Lung (tissue), 11 donors: ENCODE measurements at regions not wholly inside any gene's neighbourhood (a gene's known extent, or its start where the extent isn't known, plus 50 kb on each side); places are given as distances from the start of the nearest gene placed in this dataset.

Experiments
- ATAC-seq: fragments of 200-7000 bp; cut with Tn5 transposase; one replicate; pipeline ENCODE4 v1.9.1; 2020; ENCODE audit warnings: moderate number of reproducible peaks; ENCODE audit not compliant: insufficient read depth, low FRiP score
- DNase-seq, 3 donors: peaks; one replicate each; pipeline ENCODE4 v3.0.0-alpha.2; 2013 to 2017
- H3K27ac ChIP-seq, 2 donors: one replicate each; pipeline ENCODE4 v1.5.1; 2013; ENCODE audit warnings: mild to moderate bottlenecking in 2 of 2, moderate library complexity in 2 of 2, control low read depth in 1 of 2, inconsistent platforms in 1 of 2, low read depth in 1 of 2, low read length in 1 of 2
- H3K27me3 ChIP-seq, 3 donors: one replicate each; pipeline ENCODE4 v1.5.1; 2013; ENCODE audit warnings: low read length in 2 of 3; ENCODE audit not compliant: control insufficient read depth in 3 of 3, insufficient read depth in 3 of 3
- H3K36me3 ChIP-seq, 4 donors: one replicate each; pipeline ENCODE4 v1.5.1; 2013; ENCODE audit warnings: low read length in 4 of 4, mild to moderate bottlenecking in 1 of 4, moderate library complexity in 1 of 4; ENCODE audit not compliant: control insufficient read depth in 4 of 4, insufficient read depth in 4 of 4
- H3K4me1 ChIP-seq, 5 donors: one replicate each; pipeline ENCODE4 v1.5.1; 2013; ENCODE audit warnings: low read length in 5 of 5, mild to moderate bottlenecking in 2 of 5, moderate library complexity in 1 of 5; ENCODE audit not compliant: control insufficient read depth in 5 of 5, insufficient read depth in 5 of 5
- H3K4me3 ChIP-seq: one replicate; pipeline ENCODE4 v1.5.1; 2013; ENCODE audit warnings: mild to moderate bottlenecking, control low read depth, moderate library complexity
- H3K9ac ChIP-seq, 2 donors: one replicate each; pipeline ENCODE4 v1.5.1; 2013; ENCODE audit warnings: low read length in 2 of 2, control low read depth in 1 of 2; ENCODE audit not compliant: insufficient read depth in 1 of 2
- H3K9me3 ChIP-seq, 4 donors: one replicate each; pipeline ENCODE4 v1.5.1; 2013; ENCODE audit warnings: low read length in 3 of 4, mild to moderate bottlenecking in 1 of 4, moderate library complexity in 1 of 4; ENCODE audit not compliant: control insufficient read depth in 4 of 4, insufficient read depth in 3 of 4
- WGBS, 2 donors: extraction: QIAGEN DNeasy Blood & Tissue Kit; methylation state at CpG; one replicate each; pipeline ENCODE4 v1.1.7; 2013; 5-methylcytosine and 5-hydroxymethylcytosine counted together
- TF ChIP-seq, protein P1 (sequence below): IDR thresholded peaks from 2 replicates; pipeline ENCODE4 v1.5.1; 2012; ENCODE audit warnings: mild to moderate bottlenecking; ENCODE audit errors: control extremely low read depth, extremely low read depth
- donor health status: control.
- donor health status: control.
- donor health status: Bipolar disorder and iron deficiency.
- donor health status: healthy.
- donor health status: DM: yes; HTN: yes; CAD: no.

DNA sequence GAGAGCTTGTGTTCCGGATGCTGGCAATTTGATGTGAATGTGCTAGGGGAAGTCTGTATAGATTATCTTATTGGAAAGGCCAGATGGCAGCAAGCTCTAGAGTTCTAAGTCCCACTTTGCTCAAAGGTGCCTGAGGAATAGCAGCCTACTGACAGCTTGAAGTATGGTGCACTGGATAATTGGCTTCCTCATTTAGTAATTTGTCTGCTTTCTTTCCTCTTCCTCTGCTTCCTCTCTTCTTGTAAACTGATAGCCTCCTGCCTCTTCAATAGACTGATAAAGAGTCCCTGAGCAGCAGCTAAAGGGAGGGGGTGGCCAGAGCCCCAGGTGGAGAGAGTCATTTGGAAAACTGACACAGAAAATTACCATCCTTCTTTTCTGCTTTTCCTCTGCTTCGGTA lies 177.3 kb downstream of the FGF1 start:
- no peak for ATAC-seq
- H3K4me3 ChIP-seq = no peak overlapping the region
- H3K4me1 ChIP-seq = peaks cover 3 to 25% (median 14%) of the 10 kb centered on the region in 5 donors
- H3K27ac ChIP-seq = peak overlapping the region in 1 of 2 donors; percentile 45
- H3K9me3 ChIP-seq = no peaks in the 10 kb centered on the region
- TF ChIP-seq, protein P1, sequence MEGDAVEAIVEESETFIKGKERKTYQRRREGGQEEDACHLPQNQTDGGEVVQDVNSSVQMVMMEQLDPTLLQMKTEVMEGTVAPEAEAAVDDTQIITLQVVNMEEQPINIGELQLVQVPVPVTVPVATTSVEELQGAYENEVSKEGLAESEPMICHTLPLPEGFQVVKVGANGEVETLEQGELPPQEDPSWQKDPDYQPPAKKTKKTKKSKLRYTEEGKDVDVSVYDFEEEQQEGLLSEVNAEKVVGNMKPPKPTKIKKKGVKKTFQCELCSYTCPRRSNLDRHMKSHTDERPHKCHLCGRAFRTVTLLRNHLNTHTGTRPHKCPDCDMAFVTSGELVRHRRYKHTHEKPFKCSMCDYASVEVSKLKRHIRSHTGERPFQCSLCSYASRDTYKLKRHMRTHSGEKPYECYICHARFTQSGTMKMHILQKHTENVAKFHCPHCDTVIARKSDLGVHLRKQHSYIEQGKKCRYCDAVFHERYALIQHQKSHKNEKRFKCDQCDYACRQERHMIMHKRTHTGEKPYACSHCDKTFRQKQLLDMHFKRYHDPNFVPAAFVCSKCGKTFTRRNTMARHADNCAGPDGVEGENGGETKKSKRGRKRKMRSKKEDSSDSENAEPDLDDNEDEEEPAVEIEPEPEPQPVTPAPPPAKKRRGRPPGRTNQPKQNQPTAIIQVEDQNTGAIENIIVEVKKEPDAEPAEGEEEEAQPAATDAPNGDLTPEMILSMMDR = no peak
- 56 to 74% methylated on average over 2 of the region's 2 CpGs for WGBS, 2 donors
- H3K27me3 ChIP-seq = no peaks in the 10 kb centered on the region
- H3K9ac ChIP-seq = no peak overlapping the region
- no peaks in the 10 kb centered on the region for H3K36me3 ChIP-seq
- no peak for DNase-seq

DNA sequence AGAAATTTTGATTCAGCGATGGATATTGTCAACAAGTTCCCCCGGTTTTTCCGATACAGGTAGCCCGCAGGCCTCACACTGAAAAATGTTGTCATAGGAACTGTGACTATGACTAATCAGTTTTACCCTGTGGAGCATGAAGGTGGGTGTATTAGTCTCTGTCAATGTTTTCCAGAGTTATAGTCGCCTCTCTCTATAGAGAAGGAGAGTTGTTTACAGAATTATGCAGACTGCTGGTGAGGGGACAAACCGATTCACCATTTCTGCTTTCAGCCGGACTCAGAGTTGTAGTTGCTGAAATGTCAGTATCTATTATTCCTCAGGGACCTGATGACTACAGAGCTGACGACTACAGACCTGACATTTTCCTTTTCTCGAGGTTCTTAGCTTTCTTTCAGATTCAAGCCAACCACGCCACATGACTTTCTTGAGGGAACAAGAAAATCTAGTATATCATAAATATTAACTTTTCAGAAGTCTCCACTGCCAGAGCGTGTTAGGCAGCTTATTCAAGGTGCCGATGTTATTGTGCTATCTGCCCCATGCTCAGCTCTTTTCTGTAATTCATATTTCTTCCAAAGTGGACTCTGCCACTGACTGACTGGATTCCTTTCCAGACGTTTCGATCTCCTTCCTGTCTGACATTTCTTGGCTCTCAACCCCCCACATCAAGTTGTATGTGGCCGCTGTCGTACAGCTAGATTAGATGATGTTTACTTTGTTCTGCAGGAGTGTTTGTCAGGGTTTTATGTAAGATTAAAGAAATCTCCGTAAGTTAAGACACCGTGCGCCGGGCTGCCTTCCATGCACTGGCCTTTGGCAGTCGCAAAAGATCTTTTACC lies 178.1 kb downstream of the FGF1 start:
- H3K27me3 ChIP-seq = no peaks in the 10 kb centered on the region
- DNase-seq = peak; percentile 38 to 72 (median 44)
- no peak overlapping the region for H3K4me3 ChIP-seq
- H3K9ac ChIP-seq = no peak overlapping the region
- TF ChIP-seq, protein P1 = no peak
- no peaks in the 10 kb centered on the region for H3K9me3 ChIP-seq
- WGBS, 2 donors = 52 to 74% methylated on average over 21 of the region's 21 CpGs
- no peak overlapping the region for H3K27ac ChIP-seq
- ATAC-seq = peak; percentile 29
- H3K36me3 ChIP-seq = no peaks in the 10 kb centered on the region
- peaks cover 3 to 24% (median 14%) of the 10 kb centered on the region in 5 donors for H3K4me1 ChIP-seq

DNA sequence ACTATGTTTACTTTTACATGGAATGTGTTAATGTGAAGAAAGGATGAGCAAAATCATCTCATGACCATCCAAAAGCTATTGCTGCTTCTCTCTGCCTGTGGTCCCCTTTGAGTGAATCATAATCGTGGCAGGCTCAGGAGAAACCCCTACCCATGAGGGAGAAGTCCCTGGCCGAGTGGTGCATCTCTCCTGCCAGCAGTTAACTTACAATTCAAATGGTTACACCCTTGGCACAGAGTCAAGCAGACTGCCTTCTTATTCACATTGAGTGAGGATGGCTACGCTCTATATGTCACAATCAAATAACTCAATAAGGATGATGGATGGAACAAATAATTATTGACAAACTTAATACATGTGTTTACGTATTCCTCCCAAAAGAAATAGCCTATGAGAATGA lies 179.1 kb downstream of the FGF1 start:
- Histone ChIP-seq H3K9me3 (no peaks in the 10 kb centered on the region), H3K4me1 (peaks cover 3 to 15% (median 7%) of the 10 kb centered on the region in 5 donors), H3K4me3 (no peak overlapping the region), H3K36me3 (no peaks in the 10 kb centered on the region), H3K9ac (no peak overlapping the region), H3K27ac (no peak overlapping the region), H3K27me3 (no peaks in the 10 kb centered on the region)
- DNase-seq (peak in 1 of 3 donors; percentile 47), ATAC-seq (no peak)
- 62 to 75% methylated on average over 4 of the region's 4 CpGs for WGBS, 2 donors
- TF ChIP-seq, protein P1 = no peak
